Tibial nerve (tissue), 3 donors: ENCODE measurements at regions not wholly inside any gene's neighbourhood (a gene's known extent, or its start where the extent isn't known, plus 50 kb on each side); places are given as distances from the start of the nearest gene placed in this dataset.

Experiments
- POLR2A ChIP-seq, 2 donors: fragments of 450-650 bp; IDR thresholded peaks; one replicate each; pipeline ENCODE4 v1.6.1; 2017; ENCODE audit warnings: antibody characterized with exemption in 2 of 2, mild to moderate bottlenecking in 2 of 2, moderate library complexity in 2 of 2
- TF ChIP-seq, protein P1 (sequence below), 5 experiments: fragments of 200-600 bp in 3 of 5; fragments of 450-650 bp in 2 of 5; sonication (generic) in 3 of 5; IDR thresholded peaks; one replicate each; pipeline ENCODE4 v1.5.1; 2016 to 2019; ENCODE audit warnings: antibody characterized with exemption in 5 of 5, mild to moderate bottlenecking in 3 of 5, moderate library complexity in 2 of 5

GRCh38 chr16:51666821-51667220, 515.8 kb upstream of the SALL1 start:
- TF ChIP-seq, protein P1, sequence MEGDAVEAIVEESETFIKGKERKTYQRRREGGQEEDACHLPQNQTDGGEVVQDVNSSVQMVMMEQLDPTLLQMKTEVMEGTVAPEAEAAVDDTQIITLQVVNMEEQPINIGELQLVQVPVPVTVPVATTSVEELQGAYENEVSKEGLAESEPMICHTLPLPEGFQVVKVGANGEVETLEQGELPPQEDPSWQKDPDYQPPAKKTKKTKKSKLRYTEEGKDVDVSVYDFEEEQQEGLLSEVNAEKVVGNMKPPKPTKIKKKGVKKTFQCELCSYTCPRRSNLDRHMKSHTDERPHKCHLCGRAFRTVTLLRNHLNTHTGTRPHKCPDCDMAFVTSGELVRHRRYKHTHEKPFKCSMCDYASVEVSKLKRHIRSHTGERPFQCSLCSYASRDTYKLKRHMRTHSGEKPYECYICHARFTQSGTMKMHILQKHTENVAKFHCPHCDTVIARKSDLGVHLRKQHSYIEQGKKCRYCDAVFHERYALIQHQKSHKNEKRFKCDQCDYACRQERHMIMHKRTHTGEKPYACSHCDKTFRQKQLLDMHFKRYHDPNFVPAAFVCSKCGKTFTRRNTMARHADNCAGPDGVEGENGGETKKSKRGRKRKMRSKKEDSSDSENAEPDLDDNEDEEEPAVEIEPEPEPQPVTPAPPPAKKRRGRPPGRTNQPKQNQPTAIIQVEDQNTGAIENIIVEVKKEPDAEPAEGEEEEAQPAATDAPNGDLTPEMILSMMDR (IDR thresholded peaks at IDR 0.05), result no peak
- no peak for TF ChIP-seq POLR2A (IDR thresholded peaks at IDR 0.05)
